Activated CD4-positive, CD25-positive, alpha-beta regulatory T cell treated with anti-CD3 and anti-CD28 coated beads, Interleukin-2, amount 50 U/mL, for 24 hours (primary cell): ENCODE measurements at regions not wholly inside any gene's neighbourhood (a gene's known extent, or its start where the extent isn't known, plus 50 kb on each side); places are given as distances from the start of the nearest gene placed in this dataset.

Experiments
- ATAC-seq, 2 donors: fragments of 150-1000 bp; cut with Tn5 transposase; one replicate each; pipeline ENCODE4 v1.10.0; 2021; ENCODE audit warnings: mild to moderate bottlenecking in 1 of 2, moderate library complexity in 1 of 2

- ATAC-seq, result no peak
Measured at GRCh38 chr13:57224414-57224813, 57.4 kb downstream of the PRR20E start.

- ATAC-seq, result no peak
Measured at GRCh38 chr13:57250472-57250871, 83.5 kb downstream of the PRR20E start.

- ATAC-seq, result no peak
Measured at GRCh38 chr13:57253551-57253950, 86.6 kb downstream of the PRR20E start.

- no peak for ATAC-seq
Measured at GRCh38 chr13:57264965-57265364, 98.0 kb downstream of the PRR20E start.

- no peak for ATAC-seq
Measured at GRCh38 chr13:57270493-57270892, 103.5 kb downstream of the PRR20E start.

- no peak for ATAC-seq
Measured at GRCh38 chr13:57286511-57287098, 119.6 kb downstream of the PRR20E start.

- no peak for ATAC-seq
Measured at GRCh38 chr13:57302604-57303003, 135.6 kb downstream of the PRR20E start.

GRCh38 chr13:57311009-57311586, 144.1 kb downstream of the PRR20E start:
- no peak for ATAC-seq

- ATAC-seq, result no peak
Measured at GRCh38 chr13:57314897-57315520, 148.0 kb downstream of the PRR20E start.

- peak in 1 of 2 donors; percentile 36 for ATAC-seq
Measured at GRCh38 chr13:57326532-57326931, 159.5 kb downstream of the PRR20E start.

GRCh38 chr13:57340878-57341277, 173.9 kb downstream of the PRR20E start:
- ATAC-seq, result no peak

GRCh38 chr13:57345526-57345925, 178.5 kb downstream of the PRR20E start:
- no peak for ATAC-seq

GRCh38 chr13:57346786-57347185, 179.8 kb downstream of the PRR20E start:
- no peak for ATAC-seq

GRCh38 chr13:57352114-57352513, 185.1 kb downstream of the PRR20E start:
- no peak for ATAC-seq

GRCh38 chr13:57353831-57354230, 186.8 kb downstream of the PRR20E start:
- ATAC-seq, result no peak

GRCh38 chr13:57375876-57376275, 208.9 kb downstream of the PRR20E start:
- no peak for ATAC-seq

- ATAC-seq, result no peak
Measured at GRCh38 chr13:57408312-57408711, 223.2 kb upstream of the PCDH17 start.

GRCh38 chr13:57409121-57409520, 222.4 kb upstream of the PCDH17 start:
- no peak for ATAC-seq

- ATAC-seq, result no peak
Measured at GRCh38 chr13:57409656-57410055, 221.9 kb upstream of the PCDH17 start.

GRCh38 chr13:57418067-57418677, 213.4 kb upstream of the PCDH17 start:
- no peak for ATAC-seq

- ATAC-seq, result no peak
Measured at GRCh38 chr13:57424379-57424778, 207.2 kb upstream of the PCDH17 start.

GRCh38 chr13:57425531-57425930, 206.0 kb upstream of the PCDH17 start:
- no peak for ATAC-seq

GRCh38 chr13:57437587-57437986, 194.0 kb upstream of the PCDH17 start:
- no peak for ATAC-seq

GRCh38 chr13:57438072-57438471, 193.5 kb upstream of the PCDH17 start:
- ATAC-seq, result no peak
